ENCODE measurements at regions not wholly inside any gene's neighbourhood (a gene's known extent, or its start where the extent isn't known, plus 50 kb on each side); places are given as distances from the start of the nearest gene placed in this dataset.

- no peak for DNase-seq (ENCODE audit: low spot score)
Observed at GRCh38 chr2:205937211-205937610, 148.8 kb downstream of the INO80D start.

- DNase-seq (ENCODE audit: low spot score): no peak
Observed at GRCh38 chr2:205936446-205936845, 149.5 kb downstream of the INO80D start.

DNA sequence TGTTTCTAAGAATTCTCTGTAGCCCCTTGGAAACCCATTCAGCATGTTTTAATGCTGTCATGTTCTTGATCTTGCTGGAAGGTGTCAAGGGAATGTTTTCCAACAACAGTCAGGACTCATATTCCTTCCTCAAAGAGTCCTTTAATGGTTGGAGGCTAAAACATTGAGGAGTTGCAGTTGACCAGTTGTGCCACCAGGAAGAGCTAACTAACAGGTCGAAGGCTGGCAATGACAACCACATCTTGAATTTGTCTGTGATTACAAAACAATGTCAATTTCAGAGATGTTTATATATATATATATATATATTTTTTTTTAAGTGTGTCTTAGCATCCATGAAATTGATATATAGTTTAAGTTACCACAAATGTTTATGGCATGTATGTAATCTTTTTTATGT, 151.5 kb downstream of the INO80D start:
- DNase-seq (ENCODE audit: low spot score): no peak

- no peak for DNase-seq (ENCODE audit: low spot score)
Observed at GRCh38 chr2:205932861-205933260, 153.1 kb downstream of the INO80D start.

DNA sequence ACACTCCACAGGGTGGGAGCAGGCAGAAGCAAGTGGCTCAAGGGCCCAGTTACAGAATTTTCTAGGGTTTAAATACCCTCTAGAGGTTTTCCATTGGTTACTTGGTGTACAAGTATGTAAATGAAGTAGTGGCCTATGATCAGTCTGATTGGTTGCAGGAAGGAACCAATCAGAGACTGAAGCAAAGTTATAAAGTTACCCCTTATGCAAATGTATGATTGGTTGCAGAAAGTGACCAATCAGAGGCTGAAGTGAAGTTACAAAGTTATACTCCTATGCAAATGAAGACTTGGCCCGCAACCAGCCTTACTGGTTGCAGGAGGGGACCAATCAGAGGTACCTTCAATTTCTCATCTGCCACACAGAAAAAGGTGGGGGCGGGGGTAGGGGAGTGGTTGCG, 154.6 kb downstream of the INO80D start:
- DNase-seq (ENCODE audit: low spot score): no peak

DNA sequence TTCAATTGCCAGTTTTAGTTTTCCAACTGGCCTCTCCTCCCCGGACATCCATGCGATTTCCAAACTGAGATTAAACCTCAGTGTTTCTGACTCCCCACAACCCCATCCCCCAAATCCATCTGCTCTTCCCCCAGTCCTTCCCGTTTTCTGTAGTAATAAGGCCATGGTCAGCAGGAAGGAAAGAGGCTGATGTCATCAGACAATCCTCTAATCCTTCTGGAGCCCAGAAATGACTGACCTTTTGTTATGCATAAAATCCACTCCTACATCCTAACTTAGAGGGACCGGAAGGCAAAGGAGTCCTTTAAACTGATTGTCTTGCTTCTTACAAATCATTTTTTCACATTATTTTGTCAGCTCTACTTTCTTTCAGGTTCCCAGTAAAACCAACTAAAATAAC, 155.8 kb downstream of the INO80D start:
- no peak for DNase-seq (ENCODE audit: low spot score)

GRCh38 chr2:205929246-205929942, 156.6 kb downstream of the INO80D start:
- DNase-seq (ENCODE audit: low spot score): no peak

GRCh38 chr2:205925373-205926337, 160.3 kb downstream of the INO80D start:
- peak; percentile 92 for DNase-seq (ENCODE audit: low spot score)

GRCh38 chr2:205924676-205925075, 161.3 kb downstream of the INO80D start:
- no peak for DNase-seq (ENCODE audit: low spot score)

- DNase-seq (ENCODE audit: low spot score): no peak
Observed at GRCh38 chr2:205915130-205915524, 170.8 kb downstream of the INO80D start.

- DNase-seq (ENCODE audit: low spot score): no peak
Observed at GRCh38 chr2:205914213-205915129, 171.5 kb downstream of the INO80D start.

GRCh38 chr2:205913668-205914067, 172.3 kb downstream of the INO80D start:
- DNase-seq (ENCODE audit: low spot score): no peak

GRCh38 chr2:205911306-205911705, 174.7 kb downstream of the INO80D start:
- DNase-seq (ENCODE audit: low spot score): no peak

DNA sequence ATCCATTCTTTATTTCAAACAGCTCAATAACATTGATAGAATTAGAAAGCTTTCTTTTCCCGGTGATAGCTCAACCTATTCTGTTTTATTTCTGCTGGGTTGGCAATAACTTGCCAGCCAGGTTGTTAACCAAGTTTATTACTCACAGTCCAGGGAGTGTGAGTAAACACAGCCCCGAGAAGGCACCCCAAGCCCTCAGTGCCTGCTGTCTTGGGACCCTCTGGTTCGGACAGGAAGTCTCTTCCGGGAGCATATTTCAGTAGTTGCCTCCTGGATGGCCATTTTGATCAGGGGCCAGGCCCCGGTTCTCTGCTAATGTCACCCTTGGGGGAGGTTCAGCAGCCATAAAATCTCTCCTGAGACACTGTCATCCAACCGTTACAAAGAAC, 176.8 kb downstream of the INO80D start:
- DNase-seq (ENCODE audit: low spot score): no peak

GRCh38 chr2:205908212-205909183, 177.5 kb downstream of the INO80D start:
- no peak for DNase-seq (ENCODE audit: low spot score)

DNA sequence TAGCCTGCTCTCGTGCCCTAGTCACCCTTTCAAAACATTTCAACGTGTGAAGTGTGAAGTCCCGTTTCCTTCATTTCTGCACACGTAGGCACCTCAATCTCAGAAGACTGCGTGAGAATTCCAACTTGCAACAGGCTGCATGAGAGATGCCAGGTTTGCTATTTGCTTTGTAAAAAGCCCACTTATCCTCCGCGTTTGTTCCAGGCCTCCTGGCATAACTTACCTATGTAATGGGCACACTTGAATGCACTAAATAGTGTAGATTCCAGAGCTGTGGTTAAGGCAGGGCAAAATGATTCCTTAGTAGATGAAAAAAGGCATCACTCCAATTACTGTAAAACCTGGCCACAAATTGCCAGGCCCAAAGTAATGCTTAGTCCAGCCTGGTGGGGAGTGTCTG, 179.6 kb downstream of the INO80D start:
- DNase-seq (ENCODE audit: low spot score): no peak

GRCh38 chr2:205905576-205905975, 180.4 kb downstream of the INO80D start:
- no peak for DNase-seq (ENCODE audit: low spot score)

DNA sequence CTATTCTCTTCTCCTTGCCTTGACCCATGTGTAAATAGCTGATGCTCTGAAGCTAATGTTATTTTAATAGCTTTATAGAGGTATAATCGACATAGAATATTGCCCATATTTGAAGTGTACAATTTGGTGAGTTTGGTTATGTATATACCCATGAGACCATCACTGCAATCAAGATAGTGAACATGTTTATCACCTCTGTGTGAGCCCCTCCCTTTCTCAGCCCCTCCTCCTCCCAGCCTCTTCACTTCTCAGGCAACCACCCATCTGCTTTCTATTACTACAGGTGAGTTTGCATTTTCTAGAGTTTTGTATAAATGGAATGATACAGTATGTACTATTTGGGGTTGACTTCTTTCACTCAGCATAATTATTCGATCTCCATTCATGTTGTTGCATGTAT, 181.1 kb downstream of the INO80D start:
- DNase-seq (ENCODE audit: low spot score): no peak

DNA sequence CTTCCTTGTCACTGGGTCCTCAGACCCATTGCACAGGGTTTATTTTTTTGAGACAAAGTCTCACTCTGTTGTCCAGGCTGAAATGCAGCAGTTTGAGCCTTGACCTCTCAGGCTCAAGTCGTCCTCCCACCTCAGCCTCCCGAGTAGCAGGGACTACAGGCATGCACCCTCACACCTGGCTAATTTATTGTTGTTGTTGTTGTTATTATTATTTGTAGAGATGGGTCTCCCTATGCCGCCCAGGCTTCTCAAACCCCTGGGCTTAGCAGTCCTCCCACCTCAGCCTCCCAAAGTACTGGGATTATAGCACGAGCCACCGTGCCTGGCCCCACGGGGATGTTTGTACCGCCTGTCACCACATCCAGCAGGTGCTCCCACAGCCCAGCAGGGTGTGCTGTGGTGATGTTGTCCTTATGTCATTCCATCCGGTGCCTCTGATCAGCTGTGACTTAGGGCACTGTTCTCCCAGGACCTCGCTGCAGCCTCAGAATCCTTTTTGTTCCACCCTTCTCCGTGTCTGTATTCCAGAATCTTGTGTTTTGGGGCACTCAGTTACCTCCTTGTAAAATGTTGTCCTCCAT, 182.3 kb downstream of the INO80D start:
- no peak for DNase-seq (ENCODE audit: low spot score)

- DNase-seq (ENCODE audit: low spot score): no peak
Observed at GRCh38 chr2:205902900-205903237, 183.1 kb downstream of the INO80D start.
